ENCODE measurements at regions not wholly inside any gene's neighbourhood (a gene's known extent, or its start where the extent isn't known, plus 50 kb on each side); places are given as distances from the start of the nearest gene placed in this dataset.

DNA sequence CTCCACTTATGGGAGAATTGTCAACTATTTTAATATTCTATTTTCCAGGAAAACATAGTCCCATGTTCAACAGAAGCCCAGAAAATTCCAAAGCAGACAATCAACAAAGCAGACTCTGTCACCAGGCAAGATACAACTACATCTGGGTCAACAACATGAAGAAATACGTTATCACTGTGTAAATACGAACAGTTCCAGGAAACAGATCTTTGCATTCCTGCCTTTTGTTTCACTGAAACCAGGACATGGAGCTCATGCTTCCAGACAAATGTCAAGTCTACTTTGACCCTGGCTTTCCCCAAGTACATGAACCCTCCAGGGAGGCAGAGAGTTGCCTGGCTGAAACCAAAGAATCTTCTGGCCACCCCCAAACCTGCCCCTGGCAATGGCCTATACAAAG lies 106.7 kb downstream of the SETD4 start (continued):
- TF ChIP-seq CHD2 (IDR thresholded peaks at IDR 0.05; ENCODE audit: low read depth, low read length) (no peak), MEIS2 (CRISPR knock-in tag; IDR thresholded peaks at IDR 0.05) (peak; percentile 79), ZC3H4 (CRISPR knock-in tag; IDR thresholded peaks at IDR 0.05; ENCODE audit: borderline replicate concordance) (no peak), ZHX1 (CRISPR knock-in tag; IDR thresholded peaks at IDR 0.05; ENCODE audit: low read depth) (0 out of 2 replicates have a peak, but pooled peaks have one; percentile 55), TGIF2 (CRISPR knock-in tag; IDR thresholded peaks at IDR 0.05) (peak; percentile 56; the same call in 1 of the 2 replicates), SMYD3 (CRISPR knock-in tag; IDR thresholded peaks at IDR 0.05) (0 out of 2 replicates have a peak, but pooled peaks have one; percentile 14), PPARG (CRISPR knock-in tag; conservative IDR thresholded peaks at IDR 0.05) (peak; percentile 88), ZNF292 (CRISPR knock-in tag; IDR thresholded peaks at IDR 0.05; ENCODE audit: borderline replicate concordance, low read depth) (peak; percentile 81; the same call in 1 of the 2 replicates), ZMAT3 (CRISPR knock-in tag; conservative IDR thresholded peaks at IDR 0.05) (no peak), ZNF850 (CRISPR knock-in tag; conservative IDR thresholded peaks at IDR 0.05) (no peak), HMG20A (CRISPR knock-in tag; IDR thresholded peaks at IDR 0.05; ENCODE audit: borderline replicate concordance) (peak; percentile 99), TCF12 (IDR thresholded peaks at IDR 0.05) (no peak), TCF12 (CRISPR knock-in tag; IDR thresholded peaks at IDR 0.05) (peak; percentile 84), HMGXB4 (CRISPR knock-in tag; IDR thresholded peaks at IDR 0.05; ENCODE audit: borderline replicate concordance in 1 of 2, low read depth in 1 of 2) (no peak), NPAS2 (CRISPR knock-in tag; IDR thresholded peaks at IDR 0.05; ENCODE audit: borderline replicate concordance) (no peak), RFXAP (CRISPR knock-in tag; IDR thresholded peaks at IDR 0.05; ENCODE audit: borderline replicate concordance) (peak; percentile 84), ZNF704 (CRISPR knock-in tag; IDR thresholded peaks at IDR 0.05; ENCODE audit: borderline replicate concordance) (no peak), MED13 (CRISPR knock-in tag; IDR thresholded peaks at IDR 0.05) (peak; percentile 57; the same call in 1 of the 2 replicates), ZNF143 (CRISPR knock-in tag; IDR thresholded peaks at IDR 0.05) (no peak), ZFP82 (CRISPR knock-in tag; IDR thresholded peaks at IDR 0.05; ENCODE audit: borderline replicate concordance) (no peak), SETDB1 (CRISPR knock-in tag; IDR thresholded peaks at IDR 0.05; ENCODE audit: borderline replicate concordance) (no peak)
- TF ChIP-seq, protein P1, sequence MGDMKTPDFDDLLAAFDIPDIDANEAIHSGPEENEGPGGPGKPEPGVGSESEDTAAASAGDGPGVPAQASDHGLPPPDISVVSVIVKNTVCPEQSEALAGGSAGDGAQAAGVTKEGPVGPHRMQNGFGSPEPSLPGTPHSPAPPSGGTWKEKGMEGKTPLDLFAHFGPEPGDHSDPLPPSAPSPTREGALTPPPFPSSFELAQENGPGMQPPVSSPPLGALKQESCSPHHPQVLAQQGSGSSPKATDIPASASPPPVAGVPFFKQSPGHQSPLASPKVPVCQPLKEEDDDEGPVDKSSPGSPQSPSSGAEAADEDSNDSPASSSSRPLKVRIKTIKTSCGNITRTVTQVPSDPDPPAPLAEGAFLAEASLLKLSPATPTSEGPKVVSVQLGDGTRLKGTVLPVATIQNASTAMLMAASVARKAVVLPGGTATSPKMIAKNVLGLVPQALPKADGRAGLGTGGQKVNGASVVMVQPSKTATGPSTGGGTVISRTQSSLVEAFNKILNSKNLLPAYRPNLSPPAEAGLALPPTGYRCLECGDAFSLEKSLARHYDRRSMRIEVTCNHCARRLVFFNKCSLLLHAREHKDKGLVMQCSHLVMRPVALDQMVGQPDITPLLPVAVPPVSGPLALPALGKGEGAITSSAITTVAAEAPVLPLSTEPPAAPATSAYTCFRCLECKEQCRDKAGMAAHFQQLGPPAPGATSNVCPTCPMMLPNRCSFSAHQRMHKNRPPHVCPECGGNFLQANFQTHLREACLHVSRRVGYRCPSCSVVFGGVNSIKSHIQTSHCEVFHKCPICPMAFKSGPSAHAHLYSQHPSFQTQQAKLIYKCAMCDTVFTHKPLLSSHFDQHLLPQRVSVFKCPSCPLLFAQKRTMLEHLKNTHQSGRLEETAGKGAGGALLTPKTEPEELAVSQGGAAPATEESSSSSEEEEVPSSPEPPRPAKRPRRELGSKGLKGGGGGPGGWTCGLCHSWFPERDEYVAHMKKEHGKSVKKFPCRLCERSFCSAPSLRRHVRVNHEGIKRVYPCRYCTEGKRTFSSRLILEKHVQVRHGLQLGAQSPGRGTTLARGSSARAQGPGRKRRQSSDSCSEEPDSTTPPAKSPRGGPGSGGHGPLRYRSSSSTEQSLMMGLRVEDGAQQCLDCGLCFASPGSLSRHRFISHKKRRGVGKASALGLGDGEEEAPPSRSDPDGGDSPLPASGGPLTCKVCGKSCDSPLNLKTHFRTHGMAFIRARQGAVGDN (CRISPR knock-in tag; IDR thresholded peaks at IDR 0.05) = no peak

Measured in HepG2 (cell line).